Natural killer cell (primary cell): ENCODE measurements at regions not wholly inside any gene's neighbourhood (a gene's known extent, or its start where the extent isn't known, plus 50 kb on each side); places are given as distances from the start of the nearest gene placed in this dataset.
"Not testable (repeated sequence)": the region's sequence is repeated elsewhere in the genome, so short reads cannot be mapped to it uniquely, and the experiment has no call there.

Experiments
- ATAC-seq, 3 donors: fragments of 150-1000 bp in 2 of 3; fragments of 200-7000 bp in 1 of 3; cut with Tn5 transposase; 1 replicate in 1 of 3; 2 replicates in 2 of 3; pipeline ENCODE4 v1.10.0; 2021; ENCODE audit warnings: mild to moderate bottlenecking in 2 of 3, moderate library complexity in 2 of 3
- DNase-seq, 2 donors: peaks; one replicate each; pipeline versions ENCODE4 v3.0.0 to v3.0.0-alpha.2; 2013 to 2021; ENCODE audit warnings: mixed read lengths in 1 of 2
- H3K27ac ChIP-seq: one replicate; pipeline ENCODE4 v1.5.1; 2013; ENCODE audit warnings: mild to moderate bottlenecking, low read length
- H3K27me3 ChIP-seq: one replicate; pipeline ENCODE4 v1.6.1; 2013; ENCODE audit warnings: low read length; ENCODE audit not compliant: control insufficient read depth, insufficient read depth
- H3K36me3 ChIP-seq: one replicate; pipeline ENCODE4 v1.6.1; 2013; ENCODE audit warnings: low read length; ENCODE audit not compliant: control insufficient read depth, insufficient read depth
- H3K4me1 ChIP-seq: one replicate; pipeline ENCODE4 v1.6.1; 2013; ENCODE audit warnings: low read length; ENCODE audit not compliant: control insufficient read depth, insufficient read depth
- H3K4me3 ChIP-seq: one replicate; pipeline ENCODE4 v1.5.1; 2013; ENCODE audit warnings: low read length
- H3K9me3 ChIP-seq: one replicate; pipeline ENCODE4 v1.6.1; 2013; ENCODE audit warnings: low read length; ENCODE audit not compliant: control insufficient read depth, insufficient read depth
- H3K27ac Mint-ChIP-seq, 2 donors: one replicate each; pipeline ENCODE4 v1.8.0; 2022; ENCODE audit warnings: mild to moderate bottlenecking in 2 of 2, mixed read lengths in 2 of 2, moderate library complexity in 1 of 2
- H3K27me3 Mint-ChIP-seq, 2 donors: one replicate each; pipeline ENCODE4 v1.8.0; 2022; ENCODE audit warnings: low read depth in 2 of 2, mixed read lengths in 2 of 2
- H3K36me3 Mint-ChIP-seq: one replicate; pipeline ENCODE4 v1.8.0; 2022; ENCODE audit warnings: mixed read lengths
- H3K4me1 Mint-ChIP-seq, 2 donors: one replicate each; pipeline ENCODE4 v1.8.0; 2022; ENCODE audit warnings: mixed read lengths in 2 of 2
- H3K4me3 Mint-ChIP-seq: one replicate; pipeline ENCODE4 v1.8.0; 2022; ENCODE audit warnings: mild to moderate bottlenecking, moderate library complexity, mixed read lengths
- H3K9me3 Mint-ChIP-seq, 2 donors: one replicate each; pipeline ENCODE4 v1.8.0; 2022; ENCODE audit warnings: mixed read lengths in 2 of 2
- CTCF ChIP-seq: fragments of 200-600 bp; IDR thresholded peaks from one replicate; pipeline ENCODE4 v1.8.0; 2022; ENCODE audit warnings: antibody characterized with exemption
- WGBS: methylation state at CpG from one replicate; pipeline ENCODE4 v1.1.7; 2013; ENCODE audit warnings: missing lambda C conversion rate; ENCODE audit not compliant: insufficient coverage; 5-methylcytosine and 5-hydroxymethylcytosine counted together
- intact Hi-C: fragments of 100-400 bp; cut with micrococcal nuclease; formaldehyde crosslinking; loops from one replicate; pipeline ENCODE4 v1.14.2; 2022

- no peaks in the 10 kb centered on the region for H3K27me3 ChIP-seq
- Mint-ChIP-seq H3K27me3 (peaks cover 5 to 14% of the 10 kb centered on the region in 2 donors), H3K4me3 (no peak overlapping the region), H3K27ac (no peak overlapping the region), H3K36me3 (no peaks in the 10 kb centered on the region), H3K9me3 (peaks cover 0 to 2% of the 10 kb centered on the region in 2 donors), H3K4me1 (no peaks in the 10 kb centered on the region)
- no peaks in the 10 kb centered on the region for H3K36me3 ChIP-seq
- intact Hi-C loops = no loop called here
- DNase-seq (no peak), ATAC-seq (no peak)
- no peak for TF ChIP-seq CTCF
- H3K27ac ChIP-seq = no peak overlapping the region
- H3K9me3 ChIP-seq = no peaks in the 10 kb centered on the region
- no peak overlapping the region for H3K4me3 ChIP-seq
- H3K4me1 ChIP-seq = no peaks in the 10 kb centered on the region
Observed at GRCh38 chr22:26082866-26083265, 86.4 kb upstream of the SEZ6L start.

GRCh38 chr22:26086359-26086758, 82.9 kb upstream of the SEZ6L start:
- no peak for TF ChIP-seq CTCF
- intact Hi-C loops = no loop called here
- no peak for DNase-seq
- H3K4me3 ChIP-seq = no peak overlapping the region
- H3K27me3 ChIP-seq = no peaks in the 10 kb centered on the region
- Mint-ChIP-seq H3K27me3 (peaks cover 3 to 7% of the 10 kb centered on the region in 2 donors), H3K9me3 (no peaks in the 10 kb centered on the region), H3K4me1 (no peaks in the 10 kb centered on the region), H3K27ac (no peak overlapping the region), H3K4me3 (no peak overlapping the region), H3K36me3 (no peaks in the 10 kb centered on the region)
- no peaks in the 10 kb centered on the region for H3K4me1 ChIP-seq
- H3K27ac ChIP-seq = no peak overlapping the region
- no CpG with 5 or more reads among the region's 1 CpG for WGBS
- no peaks in the 10 kb centered on the region for H3K36me3 ChIP-seq
- H3K9me3 ChIP-seq = no peaks in the 10 kb centered on the region
- ATAC-seq = no peak

- 97% methylated on average over 8 of the region's 8 CpGs for WGBS
- no peak overlapping the region for H3K27ac ChIP-seq
- ATAC-seq (no peak), DNase-seq (no peak)
- H3K4me3 ChIP-seq = no peak overlapping the region
- H3K9me3 ChIP-seq = no peaks in the 10 kb centered on the region
- Mint-ChIP-seq H3K27me3 (peaks cover 3 to 7% of the 10 kb centered on the region in 2 donors), H3K4me3 (no peak overlapping the region), H3K27ac (no peak overlapping the region), H3K4me1 (no peaks in the 10 kb centered on the region), H3K9me3 (no peaks in the 10 kb centered on the region), H3K36me3 (no peaks in the 10 kb centered on the region)
- H3K4me1 ChIP-seq = no peaks in the 10 kb centered on the region
- TF ChIP-seq CTCF = no peak
- no peaks in the 10 kb centered on the region for H3K27me3 ChIP-seq
- intact Hi-C loops = no loop called here
- H3K36me3 ChIP-seq = no peaks in the 10 kb centered on the region
Observed at GRCh38 chr22:26087816-26088215, 81.4 kb upstream of the SEZ6L start.

GRCh38 chr22:26090821-26091220, 78.4 kb upstream of the SEZ6L start:
- Histone ChIP-seq H3K27ac (no peak overlapping the region), H3K4me3 (no peak overlapping the region), H3K36me3 (no peaks in the 10 kb centered on the region), H3K4me1 (no peaks in the 10 kb centered on the region), H3K27me3 (no peaks in the 10 kb centered on the region), H3K9me3 (no peaks in the 10 kb centered on the region)
- no peaks in the 10 kb centered on the region for H3K4me1 Mint-ChIP-seq
- WGBS = 80% methylated on average over 6 of the region's 6 CpGs
- peaks cover 8 to 14% of the 10 kb centered on the region in 2 donors for H3K27me3 Mint-ChIP-seq
- no peak for TF ChIP-seq CTCF
- no peaks in the 10 kb centered on the region for H3K9me3 Mint-ChIP-seq
- no peak overlapping the region for H3K4me3 Mint-ChIP-seq
- H3K27ac Mint-ChIP-seq = no peak overlapping the region
- intact Hi-C loops = no loop called here
- H3K36me3 Mint-ChIP-seq = no peaks in the 10 kb centered on the region
- no peak for DNase-seq
- ATAC-seq = no peak

- H3K4me3 ChIP-seq, H3K9me3 ChIP-seq, H3K27ac ChIP-seq, intact Hi-C loops, ATAC-seq, DNase-seq, H3K27me3 Mint-ChIP-seq, H3K4me1 ChIP-seq, H3K9me3 Mint-ChIP-seq, H3K4me3 Mint-ChIP-seq, H3K27ac Mint-ChIP-seq, H3K36me3 Mint-ChIP-seq, H3K27me3 ChIP-seq, H3K36me3 ChIP-seq, H3K4me1 Mint-ChIP-seq: not testable (repeated sequence)
- WGBS = 86% methylated on average over 7 of the region's 7 CpGs
Observed at GRCh38 chr22:26094497-26094896, 74.8 kb upstream of the SEZ6L start.
